GM13976 (cell line): ENCODE measurements at regions not wholly inside any gene's neighbourhood (a gene's known extent, or its start where the extent isn't known, plus 50 kb on each side); places are given as distances from the start of the nearest gene placed in this dataset.

Experiments
- DNase-seq: peaks from one replicate; pipeline ENCODE4 v3.0.0; 2012; ENCODE audit warnings: low spot score
- CTCF ChIP-seq: IDR thresholded peaks from 2 replicates; pipeline ENCODE4 v1.5.1; 2012; ENCODE audit warnings: borderline replicate concordance, mild to moderate bottlenecking; ENCODE audit not compliant: insufficient read depth; ENCODE audit errors: extremely low read depth, missing control alignments, control extremely low read depth
- in situ Hi-C: fragments of 300-500 bp; cut with MboI; formaldehyde crosslinking; loops from one replicate; pipeline ENCODE4 v1.12.0; 2022; ENCODE audit warnings: low sequenced_read_pairs, mixed read lengths, inconsistent platforms; ENCODE audit not compliant: unreplicated experiment

DNA sequence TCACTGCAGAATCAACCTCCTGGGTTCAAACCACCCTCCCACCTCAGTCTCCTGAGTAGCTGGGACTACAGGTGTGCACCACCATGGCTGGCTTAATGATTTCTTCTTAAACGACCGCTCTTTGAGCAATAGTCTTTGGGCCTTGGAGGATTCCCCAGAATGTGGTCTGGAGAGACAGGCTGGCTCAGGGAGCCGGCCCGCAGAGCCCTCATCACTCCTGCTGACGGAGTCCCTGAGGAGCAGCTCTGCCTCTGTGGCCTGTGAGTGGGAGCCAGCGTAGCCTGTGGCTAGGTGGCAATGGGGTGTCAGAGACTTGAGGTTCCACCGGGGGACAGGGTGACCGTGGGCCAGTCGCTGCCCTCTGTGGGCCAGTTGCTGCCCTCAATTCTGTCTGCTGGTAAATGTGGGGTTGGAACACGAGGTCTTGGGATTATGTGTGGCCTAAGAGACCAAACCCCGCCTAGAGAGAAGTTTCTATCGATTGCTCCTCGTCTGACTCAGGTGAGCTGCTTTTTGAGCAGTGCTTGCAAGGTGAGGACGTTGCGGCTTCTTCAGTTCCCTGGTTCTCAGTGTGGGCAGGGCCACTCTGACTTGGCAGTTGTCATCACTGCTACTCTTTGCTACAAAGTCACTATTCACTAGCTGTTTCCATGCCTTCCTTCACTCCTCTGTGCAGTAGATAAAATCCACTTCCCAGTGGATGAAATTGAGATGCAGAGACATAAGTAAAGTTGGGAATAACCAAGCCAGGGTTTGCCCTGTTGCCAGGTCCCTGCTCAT lies 124.8 kb upstream of the NECTIN1 start:
- TF ChIP-seq CTCF, result no peak
- in situ Hi-C loops, result no loop called here

GRCh38 chr11:119852741-119853140 lies 123.7 kb upstream of the NECTIN1 start:
- no peak for TF ChIP-seq CTCF
- no peak for DNase-seq
- in situ Hi-C loops, result no loop called here

More for the DNA sequence above, 124.8 kb upstream of the NECTIN1 start:
- no peak for DNase-seq

DNA sequence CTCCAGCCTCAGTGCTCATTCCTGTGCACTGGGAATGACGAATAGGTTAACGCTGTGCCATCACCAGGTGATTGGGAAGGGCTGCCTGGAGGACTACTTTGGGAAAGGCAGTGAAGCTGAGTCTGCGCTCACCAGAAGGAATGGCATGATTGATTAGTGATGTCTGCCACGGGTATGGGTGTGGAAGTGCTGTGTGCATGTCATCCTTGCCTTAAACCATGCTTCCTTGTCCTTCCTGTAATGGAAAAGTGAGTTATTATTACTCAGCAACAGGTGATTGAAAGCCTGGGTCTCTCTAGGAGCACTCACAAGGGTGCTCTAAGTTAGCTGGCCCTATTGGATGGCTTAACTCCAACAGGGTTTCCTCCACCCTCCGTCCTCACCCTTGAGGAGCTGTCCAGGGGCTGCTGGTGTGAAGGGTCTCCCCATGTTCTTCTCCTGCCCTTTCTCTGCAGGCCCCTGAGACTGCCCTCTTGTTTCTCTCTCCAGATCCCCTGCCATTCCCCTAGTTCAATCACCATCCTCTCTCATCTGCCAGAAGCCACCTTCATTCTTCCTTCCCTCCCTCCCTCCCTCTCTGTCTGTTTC lies 121.9 kb upstream of the NECTIN1 start:
- no peak for TF ChIP-seq CTCF
- in situ Hi-C loops, result no loop called here
- DNase-seq, result no peak

DNA sequence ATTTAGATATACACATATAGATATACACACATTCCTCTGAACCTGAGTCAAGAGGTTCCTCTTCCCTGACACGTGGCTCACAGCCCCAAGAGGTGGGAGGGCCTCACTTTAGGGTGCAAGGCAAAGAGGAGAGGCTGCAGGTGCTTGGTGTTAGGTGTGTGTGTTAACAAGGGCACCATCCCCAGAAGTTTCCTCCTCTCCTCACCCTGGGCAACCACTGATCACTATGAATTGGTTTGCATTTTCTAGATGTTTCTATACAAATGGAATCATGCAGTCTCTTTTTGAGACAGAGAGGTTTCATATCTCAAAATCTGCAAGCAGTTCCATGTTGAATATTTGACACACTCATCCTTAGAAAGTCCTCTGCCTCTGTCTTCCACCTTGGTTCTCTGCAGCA lies 120.9 kb upstream of the NECTIN1 start:
- no peak for DNase-seq
- in situ Hi-C loops, result no loop called here
- no peak for TF ChIP-seq CTCF

GRCh38 chr11:119847853-119848252 lies 118.9 kb upstream of the NECTIN1 start:
- in situ Hi-C loops, result no loop called here

DNA sequence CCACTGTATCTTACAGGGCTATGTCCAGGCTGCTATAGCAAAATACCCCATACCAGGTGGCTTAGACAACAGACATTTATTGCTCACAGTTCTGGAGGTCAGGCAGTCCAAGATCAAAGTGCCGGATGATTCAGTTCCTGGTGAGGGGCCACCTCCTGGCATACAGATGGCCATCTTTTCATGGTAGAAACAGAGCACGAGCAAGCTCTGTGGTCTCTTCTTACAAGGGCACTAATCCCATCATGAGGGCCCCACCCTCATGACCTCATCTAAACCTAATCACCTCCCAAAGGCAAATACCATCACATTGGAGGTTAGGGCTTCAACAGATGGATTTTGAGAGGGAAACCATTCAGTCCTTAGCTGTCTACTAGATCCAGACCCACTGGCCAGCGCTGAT lies 117.4 kb upstream of the NECTIN1 start:
- no peak for DNase-seq
- no peak for TF ChIP-seq CTCF
- in situ Hi-C loops, result no loop called here

More at GRCh38 chr11:119847853-119848252, 118.9 kb upstream of the NECTIN1 start:
- TF ChIP-seq CTCF, result no peak
- no peak for DNase-seq
